CD4-positive, alpha-beta T cell (primary cell): ENCODE measurements at regions not wholly inside any gene's neighbourhood (a gene's known extent, or its start where the extent isn't known, plus 50 kb on each side); places are given as distances from the start of the nearest gene placed in this dataset.

Experiments used
- ATAC-seq: fragments of 200-7000 bp; cut with Tn5 transposase; one replicate; pipeline ENCODE4 v1.10.0; 2022; ENCODE audit warnings: mild to moderate bottlenecking; ENCODE audit not compliant: poor library complexity
- CTCF ChIA-PET: fragments of 350-600 bp; sonication (Branson Sonifier 250); formaldehyde crosslinking; loops from one replicate; lab custom pipeline; 2021; ENCODE audit warnings: antibody characterized with exemption, inconsistent platforms; lab: Charles Lee
- POLR2A ChIA-PET: fragments of 350-600 bp; sonication (Branson Sonifier 250); formaldehyde crosslinking; loops from one replicate; lab custom pipeline; 2021; ENCODE audit warnings: antibody characterized with exemption, inconsistent platforms; lab: Charles Lee
- DNase-seq, 14 experiments: peaks; one replicate each; pipeline ENCODE4 v3.0.0-alpha.2; 2013 to 2020; ENCODE audit warnings: mixed read lengths in 2 of 14
- H3K27ac ChIP-seq, 2 donors: one replicate each; pipeline versions ENCODE4 v1.5.1 to v1.7.0; 2013; ENCODE audit warnings: low read length in 2 of 2, low read depth in 1 of 2, mild to moderate bottlenecking in 1 of 2
- H3K27me3 ChIP-seq, 2 experiments: 1 replicate in 1 of 2; 2 replicates in 1 of 2; pipeline versions ENCODE4 v1.6.1 to v1.7.0; 2013; ENCODE audit warnings: low read length in 2 of 2, control low read depth in 1 of 2, mild to moderate bottlenecking in 1 of 2, moderate library complexity in 1 of 2; ENCODE audit not compliant: insufficient read depth in 2 of 2, control insufficient read depth in 1 of 2
- H3K36me3 ChIP-seq: one replicate; pipeline ENCODE4 v1.6.1; 2013; ENCODE audit warnings: low read length, control low read depth; ENCODE audit not compliant: insufficient read depth
- H3K4me1 ChIP-seq: one replicate; pipeline ENCODE4 v1.6.1; 2013; ENCODE audit warnings: low read length, control low read depth; ENCODE audit not compliant: insufficient read depth
- H3K4me3 ChIP-seq: one replicate; pipeline ENCODE4 v1.5.1; 2013; ENCODE audit warnings: mild to moderate bottlenecking, low read length, moderate library complexity
- H3K9me3 ChIP-seq, 2 experiments: 1 replicate in 1 of 2; 2 replicates in 1 of 2; pipeline versions ENCODE4 v1.6.1 to v1.7.0; 2013; ENCODE audit warnings: low read length in 2 of 2, mild to moderate bottlenecking in 2 of 2, control low read depth in 1 of 2, moderate library complexity in 1 of 2; ENCODE audit not compliant: control insufficient read depth in 1 of 2, insufficient read depth in 1 of 2
- H3K27ac Mint-ChIP-seq: one replicate; pipeline ENCODE4 v1.8.0; 2020; ENCODE audit warnings: mixed read lengths
- H3K27me3 Mint-ChIP-seq: one replicate; pipeline ENCODE4 v1.8.0; 2021; ENCODE audit warnings: mixed read lengths
- H3K36me3 Mint-ChIP-seq: one replicate; pipeline ENCODE4 v1.8.0; 2021; ENCODE audit warnings: low read depth, mixed read lengths
- H3K4me1 Mint-ChIP-seq: one replicate; pipeline ENCODE4 v1.8.0; 2021; ENCODE audit warnings: low read depth, mixed read lengths
- H3K4me3 Mint-ChIP-seq: one replicate; pipeline ENCODE4 v1.8.0; 2020; ENCODE audit warnings: mild to moderate bottlenecking, mixed read lengths
- H3K9me3 Mint-ChIP-seq: one replicate; pipeline ENCODE4 v1.8.0; 2020; ENCODE audit warnings: mixed read lengths
- CTCF ChIP-seq: fragments of 200-600 bp; IDR thresholded peaks from one replicate; pipeline ENCODE4 v1.8.0; 2022; ENCODE audit warnings: antibody characterized with exemption, mild to moderate bottlenecking
- intact Hi-C, 2 experiments: fragments of 100-400 bp; cut with DNase I in 1 of 2; cut with micrococcal nuclease in 1 of 2; formaldehyde crosslinking; loops; one replicate each; pipeline versions ENCODE4 v1.15.1 to v1.9.0; 2023 to 2025; cut with DNase I, micrococcal nuclease

GRCh38 chr21:35893156-35893555 is 167.2 kb downstream of the SETD4 start:
- H3K9me3 ChIP-seq = no peaks in the 10 kb centered on the region
- no peaks in the 10 kb centered on the region for H3K36me3 ChIP-seq
- no peak overlapping the region for H3K27ac Mint-ChIP-seq
- H3K4me1 ChIP-seq = no peaks in the 10 kb centered on the region
- H3K27ac ChIP-seq = no peak overlapping the region
- ChIA-PET POLR2A (no interaction called here), CTCF (no interaction called here)
- H3K36me3 Mint-ChIP-seq = no peaks in the 10 kb centered on the region
- no peak for ATAC-seq
- H3K4me3 Mint-ChIP-seq = no peak overlapping the region
- H3K4me3 ChIP-seq = no peak overlapping the region
- H3K4me1 Mint-ChIP-seq = no peaks in the 10 kb centered on the region
- H3K27me3 Mint-ChIP-seq = peaks cover 23% of the 10 kb centered on the region
- H3K9me3 Mint-ChIP-seq = no peaks in the 10 kb centered on the region
- intact Hi-C loops = no loop called here
- TF ChIP-seq CTCF = no peak
- no peak for DNase-seq
- H3K27me3 ChIP-seq = peaks cover 0 to 4% of the 10 kb centered on the region in 2 experiments

- Histone ChIP-seq H3K27me3 (no peaks in the 10 kb centered on the region), H3K27ac (no peak overlapping the region), H3K9me3 (peaks cover 0 to 6% of the 10 kb centered on the region in 2 experiments), H3K4me1 (no peaks in the 10 kb centered on the region), H3K36me3 (no peaks in the 10 kb centered on the region), H3K4me3 (no peak overlapping the region)
- H3K9me3 Mint-ChIP-seq = no peaks in the 10 kb centered on the region
- no peaks in the 10 kb centered on the region for H3K36me3 Mint-ChIP-seq
- no peaks in the 10 kb centered on the region for H3K4me1 Mint-ChIP-seq
- no peak for TF ChIP-seq CTCF
- intact Hi-C loops = no loop called here
- H3K4me3 Mint-ChIP-seq = no peak overlapping the region
- H3K27me3 Mint-ChIP-seq = peaks cover 8% of the 10 kb centered on the region
- no peak for DNase-seq
- ChIA-PET CTCF (no interaction called here), POLR2A (no interaction called here)
- H3K27ac Mint-ChIP-seq = no peak overlapping the region
- no peak for ATAC-seq
Measured at GRCh38 chr21:35886887-35887286, 173.4 kb downstream of the SETD4 start.

GRCh38 chr21:35885942-35886541 is 174.3 kb downstream of the SETD4 start:
- peaks cover 0 to 6% of the 10 kb centered on the region in 2 experiments for H3K9me3 ChIP-seq
- no peak overlapping the region for H3K27ac ChIP-seq
- TF ChIP-seq CTCF = no peak
- H3K36me3 ChIP-seq = no peaks in the 10 kb centered on the region
- DNase-seq (no peak), ATAC-seq (no peak)
- no peak overlapping the region for H3K27ac Mint-ChIP-seq
- H3K4me3 ChIP-seq = no peak overlapping the region
- peaks cover under 1 to 3% of the 10 kb centered on the region in 2 experiments for H3K27me3 ChIP-seq
- no peaks in the 10 kb centered on the region for H3K9me3 Mint-ChIP-seq
- H3K36me3 Mint-ChIP-seq = no peaks in the 10 kb centered on the region
- POLR2A ChIA-PET = no interaction called here
- intact Hi-C loops = no loop called here
- H3K4me1 ChIP-seq = no peaks in the 10 kb centered on the region
- H3K4me3 Mint-ChIP-seq = no peak overlapping the region
- H3K4me1 Mint-ChIP-seq = no peaks in the 10 kb centered on the region
- peaks cover 17% of the 10 kb centered on the region for H3K27me3 Mint-ChIP-seq
- CTCF ChIA-PET = no interaction called here
